ENCODE measurements at regions not wholly inside any gene's neighbourhood (a gene's known extent, or its start where the extent isn't known, plus 50 kb on each side); places are given as distances from the start of the nearest gene placed in this dataset.

DNA sequence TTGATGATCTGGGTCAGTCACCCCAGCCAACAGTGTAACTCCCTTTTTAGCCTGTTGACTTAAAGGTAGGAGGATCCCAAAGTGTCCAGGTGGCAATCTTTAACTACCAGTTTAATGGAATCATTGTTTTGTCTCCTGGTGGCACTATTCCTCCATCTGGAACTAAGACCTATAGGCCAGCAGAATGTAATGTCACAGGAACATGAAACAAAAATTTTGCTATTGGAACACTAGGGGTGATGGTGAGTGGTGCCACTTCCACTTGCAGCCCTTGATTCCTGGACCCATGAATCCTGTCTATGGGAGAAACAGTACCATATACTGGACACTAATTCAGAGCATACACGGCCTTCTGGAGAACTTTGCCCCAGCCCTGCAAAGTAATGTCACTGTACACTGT is 219.5 kb upstream of the RASA1 start:
- no peak for TF ChIP-seq POLR2AphosphoS5 (IDR thresholded peaks at IDR 0.05)
- no peak for TF ChIP-seq CTCF (IDR thresholded peaks at IDR 0.05)
- no peak for TF ChIP-seq POLR2A (IDR thresholded peaks at IDR 0.05; ENCODE audit: low read depth)

Measured in esophagus muscularis mucosa (tissue), 3 donors.